ENCODE measurements at regions not wholly inside any gene's neighbourhood (a gene's known extent, or its start where the extent isn't known, plus 50 kb on each side); places are given as distances from the start of the nearest gene placed in this dataset.

- no peaks in the 10 kb centered on the region for H3K9me3 ChIP-seq (ENCODE audit: control insufficient read depth, low read length)
Observed at GRCh38 chr13:64525687-64526086, 2704.4 kb downstream of the PCDH9 start.

GRCh38 chr13:64510747-64511146 lies 2719.4 kb downstream of the PCDH9 start:
- Histone ChIP-seq H3K27ac (no peak overlapping the region), H3K79me2 (no peaks in the 10 kb centered on the region), H3K27me3 (ENCODE audit: control insufficient read depth, insufficient read depth, low read length) (no peaks in the 10 kb centered on the region), H3K9me3 (ENCODE audit: control insufficient read depth, low read length) (no peaks in the 10 kb centered on the region), H3K36me3 (ENCODE audit: control insufficient read depth, insufficient read depth, low read length) (no peaks in the 10 kb centered on the region), H3K9ac (no peak overlapping the region), H2AFZ (no peak overlapping the region), H3K4me1 (no peaks in the 10 kb centered on the region), H3K4me2 (ENCODE audit: low read length) (no peak overlapping the region), H3K4me3 (ENCODE audit: low read depth, low read length) (no peak overlapping the region)
- no peak for TF ChIP-seq CTCF (IDR thresholded peaks at IDR 0.05)

More at GRCh38 chr13:64525687-64526086, 2704.4 kb downstream of the PCDH9 start:
- Histone ChIP-seq H3K27ac (no peak overlapping the region), H3K36me3 (ENCODE audit: control insufficient read depth, insufficient read depth, low read length) (no peaks in the 10 kb centered on the region), H3K4me1 (no peaks in the 10 kb centered on the region), H3K4me2 (ENCODE audit: low read length) (no peak overlapping the region), H2AFZ (no peak overlapping the region), H3K27me3 (ENCODE audit: control insufficient read depth, insufficient read depth, low read length) (no peaks in the 10 kb centered on the region), H3K79me2 (no peaks in the 10 kb centered on the region), H3K9ac (no peak overlapping the region), H3K4me3 (ENCODE audit: low read depth, low read length) (no peak overlapping the region)
- TF ChIP-seq CTCF (IDR thresholded peaks at IDR 0.05): no peak

- no peak overlapping the region for H3K9ac ChIP-seq
Observed at GRCh38 chr13:64506246-64506645, 2723.9 kb downstream of the PCDH9 start.

GRCh38 chr13:64505336-64505910 lies 2724.7 kb downstream of the PCDH9 start:
- no peak for TF ChIP-seq CTCF (IDR thresholded peaks at IDR 0.05)
- Histone ChIP-seq H3K4me1 (no peaks in the 10 kb centered on the region), H3K9ac (no peak overlapping the region)

More at GRCh38 chr13:64506246-64506645, 2723.9 kb downstream of the PCDH9 start:
- H3K9me3 ChIP-seq (ENCODE audit: control insufficient read depth, low read length): no peaks in the 10 kb centered on the region
- H2AFZ ChIP-seq: no peak overlapping the region
- no peaks in the 10 kb centered on the region for H3K27me3 ChIP-seq (ENCODE audit: control insufficient read depth, insufficient read depth, low read length)
- H3K4me3 ChIP-seq (ENCODE audit: low read depth, low read length): no peak overlapping the region
- TF ChIP-seq CTCF (IDR thresholded peaks at IDR 0.05): no peak
- H3K36me3 ChIP-seq (ENCODE audit: control insufficient read depth, insufficient read depth, low read length): no peaks in the 10 kb centered on the region
- no peaks in the 10 kb centered on the region for H3K79me2 ChIP-seq
- no peaks in the 10 kb centered on the region for H3K4me1 ChIP-seq
- no peak overlapping the region for H3K4me2 ChIP-seq (ENCODE audit: low read length)
- no peak overlapping the region for H3K27ac ChIP-seq

GRCh38 chr13:64488731-64489130 lies 2741.4 kb downstream of the PCDH9 start:
- Histone ChIP-seq H3K9ac (no peak overlapping the region), H3K27ac (no peak overlapping the region), H3K36me3 (ENCODE audit: control insufficient read depth, insufficient read depth, low read length) (no peaks in the 10 kb centered on the region), H3K4me2 (ENCODE audit: low read length) (no peak overlapping the region), H3K4me3 (ENCODE audit: low read depth, low read length) (no peak overlapping the region), H3K79me2 (no peaks in the 10 kb centered on the region), H2AFZ (no peak overlapping the region), H3K27me3 (ENCODE audit: control insufficient read depth, insufficient read depth, low read length) (no peaks in the 10 kb centered on the region), H3K9me3 (ENCODE audit: control insufficient read depth, low read length) (no peaks in the 10 kb centered on the region), H3K4me1 (no peaks in the 10 kb centered on the region)
- TF ChIP-seq CTCF (IDR thresholded peaks at IDR 0.05): no peak

More at GRCh38 chr13:64505336-64505910, 2724.7 kb downstream of the PCDH9 start:
- Histone ChIP-seq H3K27me3 (ENCODE audit: control insufficient read depth, insufficient read depth, low read length) (no peaks in the 10 kb centered on the region), H3K36me3 (ENCODE audit: control insufficient read depth, insufficient read depth, low read length) (no peaks in the 10 kb centered on the region), H3K9me3 (ENCODE audit: control insufficient read depth, low read length) (no peaks in the 10 kb centered on the region), H3K27ac (no peak overlapping the region), H3K4me2 (ENCODE audit: low read length) (no peak overlapping the region), H3K79me2 (no peaks in the 10 kb centered on the region), H3K4me3 (ENCODE audit: low read depth, low read length) (no peak overlapping the region), H2AFZ (no peak overlapping the region)

Data from parathyroid adenoma (tissue), 2 donors.